SK-N-SH treated with all-trans-retinoic acid at 6 μM for 48 hours (cell line): ENCODE measurements at regions not wholly inside any gene's neighbourhood (a gene's known extent, or its start where the extent isn't known, plus 50 kb on each side); places are given as distances from the start of the nearest gene placed in this dataset.

Experiments used
- ATAC-seq: fragments of 200-7000 bp; cut with Tn5 transposase; 3 replicates; pipeline ENCODE4 v1.9.1; 2020; ENCODE audit warnings: mild to moderate bottlenecking, moderate library complexity
- ARNTL ChIP-seq: fragments of 450-650 bp; formaldehyde crosslinking; IDR thresholded peaks from 2 replicates; pipeline ENCODE4 v1.5.0; 2020; ENCODE audit warnings: low read depth, mild to moderate bottlenecking, moderate library complexity, borderline replicate concordance
- BACH2 ChIP-seq: fragments of 250-450 bp; sonication (Bioruptor Pico); IDR thresholded peaks from 2 replicates; pipeline ENCODE4 v1.9.0; 2021; ENCODE audit warnings: mild to moderate bottlenecking, borderline replicate concordance
- CREB5 ChIP-seq: fragments of 250-450 bp; sonication (Bioruptor Pico); IDR thresholded peaks from 2 replicates; pipeline ENCODE4 v1.5.1; 2020; ENCODE audit warnings: low read depth, mild to moderate bottlenecking, moderate library complexity
- CSDC2 ChIP-seq: fragments of 250-450 bp; sonication (Bioruptor Pico); IDR thresholded peaks from 2 replicates; pipeline ENCODE4 v1.5.0; 2020; ENCODE audit warnings: mild to moderate bottlenecking, moderate library complexity
- CSRNP3 ChIP-seq: fragments of 250-450 bp; sonication (Bioruptor Pico); IDR thresholded peaks from 2 replicates; pipeline ENCODE4 v1.5.1; 2021; ENCODE audit warnings: mild to moderate bottlenecking, moderate library complexity
- ESRRG ChIP-seq: fragments of 250-450 bp; sonication (Bioruptor Pico); IDR thresholded peaks from 2 replicates; pipeline ENCODE4 v1.6.1; 2021; ENCODE audit warnings: mild to moderate bottlenecking
- GLIS3 ChIP-seq: fragments of 250-450 bp; sonication (Bioruptor Pico); IDR thresholded peaks from 2 replicates; pipeline ENCODE4 v1.5.0; 2020; ENCODE audit warnings: mild to moderate bottlenecking, moderate library complexity
- ISL1 ChIP-seq: fragments of 250-450 bp; sonication (Bioruptor Pico); IDR thresholded peaks from 2 replicates; pipeline ENCODE4 v2.1.2; 2022; ENCODE audit warnings: mild to moderate bottlenecking, moderate library complexity
- OSR1 ChIP-seq: fragments of 250-450 bp; sonication (Bioruptor Pico); IDR thresholded peaks from 2 replicates; pipeline ENCODE4 v1.8.0; 2022; ENCODE audit warnings: moderate library complexity, mild to moderate bottlenecking, inconsistent platforms
- PATZ1 ChIP-seq: fragments of 250-450 bp; sonication (Bioruptor Pico); IDR thresholded peaks from 2 replicates; pipeline ENCODE4 v1.8.0; 2020; ENCODE audit warnings: mild to moderate bottlenecking, moderate library complexity, borderline replicate concordance
- POU6F1 ChIP-seq: fragments of 250-450 bp; sonication (Bioruptor Pico); IDR thresholded peaks from 2 replicates; pipeline ENCODE4 v1.8.0; 2021; ENCODE audit warnings: low read depth, mild to moderate bottlenecking, moderate library complexity, borderline replicate concordance
- PPARA ChIP-seq: fragments of 250-450 bp; sonication (Bioruptor Pico); IDR thresholded peaks from 2 replicates; pipeline ENCODE4 v1.5.0; 2020; ENCODE audit warnings: mild to moderate bottlenecking, borderline replicate concordance
- SNAI2 ChIP-seq: fragments of 250-450 bp; sonication (Bioruptor Pico); IDR thresholded peaks from 2 replicates; pipeline ENCODE4 v1.5.0; 2020; ENCODE audit warnings: mild to moderate bottlenecking, moderate library complexity
- TCF4 ChIP-seq: fragments of 250-450 bp; sonication (Bioruptor Pico); IDR thresholded peaks from 2 replicates; pipeline ENCODE4 v1.8.0; 2021; ENCODE audit warnings: mild to moderate bottlenecking, moderate library complexity, borderline replicate concordance
- TOX ChIP-seq: fragments of 250-450 bp; sonication (Bioruptor Pico); IDR thresholded peaks from 2 replicates; pipeline ENCODE4 v1.8.0; 2021; ENCODE audit warnings: mild to moderate bottlenecking, moderate library complexity, borderline replicate concordance
- TSHZ2 ChIP-seq: fragments of 250-450 bp; sonication (Bioruptor Pico); IDR thresholded peaks from 2 replicates; pipeline ENCODE4 v1.5.0; 2020; ENCODE audit warnings: mild to moderate bottlenecking, moderate library complexity
- ZC3H10 ChIP-seq: fragments of 250-450 bp; sonication (Bioruptor Pico); IDR thresholded peaks from 2 replicates; pipeline ENCODE4 v1.5.1; 2021; ENCODE audit warnings: mild to moderate bottlenecking, moderate library complexity
- ZFP3 ChIP-seq: fragments of 250-450 bp; sonication (Bioruptor Pico); IDR thresholded peaks from 2 replicates; pipeline ENCODE4 v1.5.0; 2020; ENCODE audit warnings: mild to moderate bottlenecking, moderate library complexity
- ZFP30 ChIP-seq: fragments of 450-650 bp; formaldehyde crosslinking; IDR thresholded peaks from 2 replicates; pipeline ENCODE4 v1.5.0; 2022; ENCODE audit warnings: mild to moderate bottlenecking, moderate library complexity
- ZNF565 ChIP-seq: fragments of 450-650 bp; formaldehyde crosslinking; conservative IDR thresholded peaks from 2 replicates; pipeline ENCODE4 v1.5.0; 2020; ENCODE audit warnings: low read depth, mild to moderate bottlenecking, moderate library complexity
- ZNF70 ChIP-seq: fragments of 450-650 bp; formaldehyde crosslinking; IDR thresholded peaks from 2 replicates; pipeline ENCODE4 v1.5.0; 2020; ENCODE audit warnings: mild to moderate bottlenecking, moderate library complexity
- ZNF8 ChIP-seq: fragments of 450-650 bp; formaldehyde crosslinking; IDR thresholded peaks from 2 replicates; pipeline ENCODE4 v1.5.0; 2020; ENCODE audit warnings: mild to moderate bottlenecking, moderate library complexity

- TF ChIP-seq GLIS3 (CRISPR knock-in tag) (no peak), TCF4 (CRISPR knock-in tag) (no peak), ISL1 (CRISPR knock-in tag) (no peak), ZC3H10 (CRISPR knock-in tag) (no peak), ZFP30 (CRISPR knock-in tag) (no peak), PPARA (CRISPR knock-in tag) (no peak), ARNTL (CRISPR knock-in tag) (no peak)
Measured at GRCh38 chr4:181592221-181592745, 650.9 kb upstream of the TENM3 start (continued).

- ATAC-seq: no peak
- TF ChIP-seq GLIS3 (CRISPR knock-in tag): no peak
- TF ChIP-seq SNAI2 (CRISPR knock-in tag): no peak
- TF ChIP-seq BACH2 (CRISPR knock-in tag): no peak
- no peak for TF ChIP-seq CSRNP3 (CRISPR knock-in tag)
- TF ChIP-seq TSHZ2: no peak
- TF ChIP-seq TOX (CRISPR knock-in tag): no peak
- TF ChIP-seq ZNF8 (CRISPR knock-in tag): no peak
- TF ChIP-seq OSR1: no peak
- TF ChIP-seq ARNTL (CRISPR knock-in tag): no peak
- no peak for TF ChIP-seq ZC3H10 (CRISPR knock-in tag)
- TF ChIP-seq CSDC2: no peak
- no peak for TF ChIP-seq PATZ1
- TF ChIP-seq CREB5 (CRISPR knock-in tag): no peak
- TF ChIP-seq ZFP30 (CRISPR knock-in tag): no peak
- TF ChIP-seq ZNF70: no peak
- TF ChIP-seq ISL1 (CRISPR knock-in tag): no peak
- no peak for TF ChIP-seq ESRRG (CRISPR knock-in tag)
- no peak for TF ChIP-seq ZNF565 (CRISPR knock-in tag)
- no peak for TF ChIP-seq POU6F1 (CRISPR knock-in tag)
Measured at GRCh38 chr4:181593703-181594102, 649.5 kb upstream of the TENM3 start.

GRCh38 chr4:181594188-181594587 is 649.0 kb upstream of the TENM3 start:
- no peak for ATAC-seq
- no peak for TF ChIP-seq CSRNP3 (CRISPR knock-in tag)
- no peak for TF ChIP-seq ZFP3 (CRISPR knock-in tag)
- TF ChIP-seq PPARA (CRISPR knock-in tag): no peak
- no peak for TF ChIP-seq GLIS3 (CRISPR knock-in tag)
- TF ChIP-seq TCF4 (CRISPR knock-in tag): no peak
- no peak for TF ChIP-seq ZNF70
- TF ChIP-seq ZFP30 (CRISPR knock-in tag): no peak
- no peak for TF ChIP-seq OSR1
- TF ChIP-seq ISL1 (CRISPR knock-in tag): no peak
- no peak for TF ChIP-seq TSHZ2
- no peak for TF ChIP-seq PATZ1
